ENCODE measurements at regions not wholly inside any gene's neighbourhood (a gene's known extent, or its start where the extent isn't known, plus 50 kb on each side); places are given as distances from the start of the nearest gene placed in this dataset.

DNA sequence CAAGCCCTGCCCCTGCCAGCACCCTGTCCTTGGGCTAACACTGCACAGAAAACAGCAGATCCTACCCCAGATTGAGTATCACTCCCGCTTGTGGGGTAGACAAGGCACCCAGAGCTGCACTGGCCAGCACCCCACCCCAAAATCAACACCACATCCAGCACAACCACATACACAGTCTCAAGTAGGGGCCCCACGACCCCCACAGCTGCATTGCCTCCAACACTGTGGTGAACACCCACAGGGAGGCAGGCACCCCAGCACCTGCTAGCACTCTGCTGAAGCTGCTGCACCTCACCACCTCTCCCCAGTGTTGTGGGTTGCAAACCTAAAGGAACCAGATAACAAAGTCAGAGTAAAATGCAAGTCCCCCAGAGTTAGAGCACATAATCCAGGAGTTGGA, 589.9 kb downstream of the PCDH19 start (continued):
- TF ChIP-seq, protein P1, sequence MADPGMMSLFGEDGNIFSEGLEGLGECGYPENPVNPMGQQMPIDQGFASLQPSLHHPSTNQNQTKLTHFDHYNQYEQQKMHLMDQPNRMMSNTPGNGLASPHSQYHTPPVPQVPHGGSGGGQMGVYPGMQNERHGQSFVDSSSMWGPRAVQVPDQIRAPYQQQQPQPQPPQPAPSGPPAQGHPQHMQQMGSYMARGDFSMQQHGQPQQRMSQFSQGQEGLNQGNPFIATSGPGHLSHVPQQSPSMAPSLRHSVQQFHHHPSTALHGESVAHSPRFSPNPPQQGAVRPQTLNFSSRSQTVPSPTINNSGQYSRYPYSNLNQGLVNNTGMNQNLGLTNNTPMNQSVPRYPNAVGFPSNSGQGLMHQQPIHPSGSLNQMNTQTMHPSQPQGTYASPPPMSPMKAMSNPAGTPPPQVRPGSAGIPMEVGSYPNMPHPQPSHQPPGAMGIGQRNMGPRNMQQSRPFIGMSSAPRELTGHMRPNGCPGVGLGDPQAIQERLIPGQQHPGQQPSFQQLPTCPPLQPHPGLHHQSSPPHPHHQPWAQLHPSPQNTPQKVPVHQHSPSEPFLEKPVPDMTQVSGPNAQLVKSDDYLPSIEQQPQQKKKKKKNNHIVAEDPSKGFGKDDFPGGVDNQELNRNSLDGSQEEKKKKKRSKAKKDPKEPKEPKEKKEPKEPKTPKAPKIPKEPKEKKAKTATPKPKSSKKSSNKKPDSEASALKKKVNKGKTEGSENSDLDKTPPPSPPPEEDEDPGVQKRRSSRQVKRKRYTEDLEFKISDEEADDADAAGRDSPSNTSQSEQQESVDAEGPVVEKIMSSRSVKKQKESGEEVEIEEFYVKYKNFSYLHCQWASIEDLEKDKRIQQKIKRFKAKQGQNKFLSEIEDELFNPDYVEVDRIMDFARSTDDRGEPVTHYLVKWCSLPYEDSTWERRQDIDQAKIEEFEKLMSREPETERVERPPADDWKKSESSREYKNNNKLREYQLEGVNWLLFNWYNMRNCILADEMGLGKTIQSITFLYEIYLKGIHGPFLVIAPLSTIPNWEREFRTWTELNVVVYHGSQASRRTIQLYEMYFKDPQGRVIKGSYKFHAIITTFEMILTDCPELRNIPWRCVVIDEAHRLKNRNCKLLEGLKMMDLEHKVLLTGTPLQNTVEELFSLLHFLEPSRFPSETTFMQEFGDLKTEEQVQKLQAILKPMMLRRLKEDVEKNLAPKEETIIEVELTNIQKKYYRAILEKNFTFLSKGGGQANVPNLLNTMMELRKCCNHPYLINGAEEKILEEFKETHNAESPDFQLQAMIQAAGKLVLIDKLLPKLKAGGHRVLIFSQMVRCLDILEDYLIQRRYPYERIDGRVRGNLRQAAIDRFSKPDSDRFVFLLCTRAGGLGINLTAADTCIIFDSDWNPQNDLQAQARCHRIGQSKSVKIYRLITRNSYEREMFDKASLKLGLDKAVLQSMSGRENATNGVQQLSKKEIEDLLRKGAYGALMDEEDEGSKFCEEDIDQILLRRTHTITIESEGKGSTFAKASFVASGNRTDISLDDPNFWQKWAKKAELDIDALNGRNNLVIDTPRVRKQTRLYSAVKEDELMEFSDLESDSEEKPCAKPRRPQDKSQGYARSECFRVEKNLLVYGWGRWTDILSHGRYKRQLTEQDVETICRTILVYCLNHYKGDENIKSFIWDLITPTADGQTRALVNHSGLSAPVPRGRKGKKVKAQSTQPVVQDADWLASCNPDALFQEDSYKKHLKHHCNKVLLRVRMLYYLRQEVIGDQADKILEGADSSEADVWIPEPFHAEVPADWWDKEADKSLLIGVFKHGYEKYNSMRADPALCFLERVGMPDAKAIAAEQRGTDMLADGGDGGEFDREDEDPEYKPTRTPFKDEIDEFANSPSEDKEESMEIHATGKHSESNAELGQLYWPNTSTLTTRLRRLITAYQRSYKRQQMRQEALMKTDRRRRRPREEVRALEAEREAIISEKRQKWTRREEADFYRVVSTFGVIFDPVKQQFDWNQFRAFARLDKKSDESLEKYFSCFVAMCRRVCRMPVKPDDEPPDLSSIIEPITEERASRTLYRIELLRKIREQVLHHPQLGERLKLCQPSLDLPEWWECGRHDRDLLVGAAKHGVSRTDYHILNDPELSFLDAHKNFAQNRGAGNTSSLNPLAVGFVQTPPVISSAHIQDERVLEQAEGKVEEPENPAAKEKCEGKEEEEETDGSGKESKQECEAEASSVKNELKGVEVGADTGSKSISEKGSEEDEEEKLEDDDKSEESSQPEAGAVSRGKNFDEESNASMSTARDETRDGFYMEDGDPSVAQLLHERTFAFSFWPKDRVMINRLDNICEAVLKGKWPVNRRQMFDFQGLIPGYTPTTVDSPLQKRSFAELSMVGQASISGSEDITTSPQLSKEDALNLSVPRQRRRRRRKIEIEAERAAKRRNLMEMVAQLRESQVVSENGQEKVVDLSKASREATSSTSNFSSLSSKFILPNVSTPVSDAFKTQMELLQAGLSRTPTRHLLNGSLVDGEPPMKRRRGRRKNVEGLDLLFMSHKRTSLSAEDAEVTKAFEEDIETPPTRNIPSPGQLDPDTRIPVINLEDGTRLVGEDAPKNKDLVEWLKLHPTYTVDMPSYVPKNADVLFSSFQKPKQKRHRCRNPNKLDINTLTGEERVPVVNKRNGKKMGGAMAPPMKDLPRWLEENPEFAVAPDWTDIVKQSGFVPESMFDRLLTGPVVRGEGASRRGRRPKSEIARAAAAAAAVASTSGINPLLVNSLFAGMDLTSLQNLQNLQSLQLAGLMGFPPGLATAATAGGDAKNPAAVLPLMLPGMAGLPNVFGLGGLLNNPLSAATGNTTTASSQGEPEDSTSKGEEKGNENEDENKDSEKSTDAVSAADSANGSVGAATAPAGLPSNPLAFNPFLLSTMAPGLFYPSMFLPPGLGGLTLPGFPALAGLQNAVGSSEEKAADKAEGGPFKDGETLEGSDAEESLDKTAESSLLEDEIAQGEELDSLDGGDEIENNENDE (IDR thresholded peaks at IDR 0.05; ENCODE audit: insufficient replicate concordance, low read length) = no peak
- TF ChIP-seq TAF7 (optimal IDR thresholded peaks at IDR 0.05; ENCODE audit: borderline replicate concordance, low read depth, low read length) (no peak), KDM4A (IDR thresholded peaks at IDR 0.05; ENCODE audit: low read depth, low read length, severe bottlenecking) (no peak)

All from H1 (cell line).